ENCODE measurements at regions not wholly inside any gene's neighbourhood (a gene's known extent, or its start where the extent isn't known, plus 50 kb on each side); places are given as distances from the start of the nearest gene placed in this dataset.
"Not testable (repeated sequence)": the region's sequence is repeated elsewhere in the genome, so short reads cannot be mapped to it uniquely, and the experiment has no call there.

- DNase-seq (ENCODE audit: low spot score in 2 of 2) (no peak), FAIRE-seq (no peak)
Measured at GRCh38 chr2:52668724-52669123, 1098.9 kb upstream of the CHAC2 start.

- no peak for FAIRE-seq
Measured at GRCh38 chr2:52659546-52659945, 1108.1 kb upstream of the CHAC2 start.

GRCh38 chr2:52658598-52658997 lies 1109.0 kb upstream of the CHAC2 start:
- no peak for DNase-seq (ENCODE audit: low spot score in 2 of 2)

More at GRCh38 chr2:52659546-52659945, 1108.1 kb upstream of the CHAC2 start:
- no peak for DNase-seq (ENCODE audit: low spot score in 2 of 2)

GRCh38 chr2:52639692-52640091 lies 1127.9 kb upstream of the CHAC2 start:
- DNase-seq (ENCODE audit: low spot score in 2 of 2) (no peak), FAIRE-seq (no peak)

More at GRCh38 chr2:52658598-52658997, 1109.0 kb upstream of the CHAC2 start:
- no peak for FAIRE-seq

- no peak for DNase-seq (ENCODE audit: low spot score in 2 of 2)
- FAIRE-seq, result no peak
Measured at GRCh38 chr2:52632543-52632942, 1135.1 kb upstream of the CHAC2 start.

GRCh38 chr2:52629944-52630343 lies 1137.7 kb upstream of the CHAC2 start:
- DNase-seq (ENCODE audit: low spot score in 2 of 2) (no peak), FAIRE-seq (no peak)

GRCh38 chr2:52629531-52629930 lies 1138.1 kb upstream of the CHAC2 start:
- FAIRE-seq (no peak), DNase-seq (ENCODE audit: low spot score in 2 of 2) (no peak)

GRCh38 chr2:52622266-52622665 lies 1145.3 kb upstream of the CHAC2 start:
- FAIRE-seq (no peak), DNase-seq (ENCODE audit: low spot score in 2 of 2) (no peak)

- no peak for FAIRE-seq
Measured at GRCh38 chr2:52613064-52613463, 1154.5 kb upstream of the CHAC2 start.

GRCh38 chr2:52611759-52612158 lies 1155.8 kb upstream of the CHAC2 start:
- no peak for FAIRE-seq

More at GRCh38 chr2:52613064-52613463, 1154.5 kb upstream of the CHAC2 start:
- DNase-seq (ENCODE audit: low spot score in 2 of 2), result no peak

GRCh38 chr2:52608030-52608429 lies 1159.6 kb upstream of the CHAC2 start:
- FAIRE-seq (no peak), DNase-seq (ENCODE audit: low spot score in 2 of 2) (no peak)

More at GRCh38 chr2:52611759-52612158, 1155.8 kb upstream of the CHAC2 start:
- no peak for DNase-seq (ENCODE audit: low spot score in 2 of 2)

- DNase-seq (ENCODE audit: low spot score in 2 of 2) (no peak), FAIRE-seq (no peak)
Measured at GRCh38 chr2:52597346-52597745, 1170.3 kb upstream of the CHAC2 start.

- FAIRE-seq, result no peak
Measured at GRCh38 chr2:52594026-52594425, 1173.6 kb upstream of the CHAC2 start.

GRCh38 chr2:52584071-52584470 lies 1183.5 kb upstream of the CHAC2 start:
- FAIRE-seq; DNase-seq (ENCODE audit: low spot score in 2 of 2): not testable (repeated sequence)

More at GRCh38 chr2:52594026-52594425, 1173.6 kb upstream of the CHAC2 start:
- DNase-seq (ENCODE audit: low spot score in 2 of 2), result no peak

- FAIRE-seq (no peak), DNase-seq (ENCODE audit: low spot score in 2 of 2) (no peak)
Measured at GRCh38 chr2:52572469-52572894, 1195.1 kb upstream of the CHAC2 start.

GRCh38 chr2:52571380-52572347 lies 1195.9 kb upstream of the CHAC2 start:
- DNase-seq (ENCODE audit: low spot score in 2 of 2), result no peak
- FAIRE-seq, result no peak

GRCh38 chr2:52570716-52571115 lies 1196.9 kb upstream of the CHAC2 start:
- FAIRE-seq, result no peak
- DNase-seq (ENCODE audit: low spot score in 2 of 2), result no peak

GRCh38 chr2:52563151-52563550 lies 1204.5 kb upstream of the CHAC2 start:
- no peak for FAIRE-seq

GRCh38 chr2:52558265-52558664 lies 1209.3 kb upstream of the CHAC2 start:
- FAIRE-seq (no peak), DNase-seq (ENCODE audit: low spot score in 2 of 2) (no peak)

More at GRCh38 chr2:52563151-52563550, 1204.5 kb upstream of the CHAC2 start:
- no peak for DNase-seq (ENCODE audit: low spot score in 2 of 2)

GRCh38 chr2:52542297-52542696 lies 1225.3 kb upstream of the CHAC2 start:
- no peak for DNase-seq (ENCODE audit: low spot score in 2 of 2)
- no peak for FAIRE-seq

GRCh38 chr2:52539026-52539970 lies 1228.3 kb upstream of the CHAC2 start:
- no peak for FAIRE-seq

More at GRCh38 chr2:52539026-52539970, 1228.3 kb upstream of the CHAC2 start:
- no peak for DNase-seq (ENCODE audit: low spot score in 2 of 2)
